GM20000 (cell line): ENCODE measurements at regions not wholly inside any gene's neighbourhood (a gene's known extent, or its start where the extent isn't known, plus 50 kb on each side); places are given as distances from the start of the nearest gene placed in this dataset.
"Not testable (repeated sequence)": the region's sequence is repeated elsewhere in the genome, so short reads cannot be mapped to it uniquely, and the experiment has no call there.

ENCODE experiments used
- DNase-seq: peaks from one replicate; pipeline ENCODE4 v3.0.0; 2012; ENCODE audit warnings: low spot score
- TF ChIP-seq, protein P1 (sequence below): IDR thresholded peaks from 2 replicates; pipeline ENCODE4 v1.5.1; 2012; ENCODE audit warnings: mild to moderate bottlenecking, control low read depth; ENCODE audit errors: extremely low read depth, missing control alignments

DNA sequence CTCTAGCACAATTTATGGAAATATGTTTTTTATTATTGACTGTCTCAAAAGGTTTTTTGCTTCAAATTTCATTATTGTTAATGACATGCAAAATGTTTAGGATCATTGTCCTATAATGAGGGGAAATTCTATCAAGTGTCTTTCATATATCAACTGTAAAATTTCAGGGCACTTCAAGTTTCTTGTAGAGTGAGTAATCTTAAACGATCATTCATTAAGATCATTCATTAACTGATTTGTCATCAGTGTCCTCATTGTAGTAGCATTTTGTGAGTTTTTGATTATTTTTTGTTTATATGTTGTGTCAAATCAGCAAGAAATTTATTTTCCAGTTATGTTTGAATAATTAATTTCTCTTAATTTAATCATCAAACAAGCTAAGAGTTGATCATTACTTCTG, 111.8 kb upstream of the PRDX6 start:
- TF ChIP-seq, protein P1, sequence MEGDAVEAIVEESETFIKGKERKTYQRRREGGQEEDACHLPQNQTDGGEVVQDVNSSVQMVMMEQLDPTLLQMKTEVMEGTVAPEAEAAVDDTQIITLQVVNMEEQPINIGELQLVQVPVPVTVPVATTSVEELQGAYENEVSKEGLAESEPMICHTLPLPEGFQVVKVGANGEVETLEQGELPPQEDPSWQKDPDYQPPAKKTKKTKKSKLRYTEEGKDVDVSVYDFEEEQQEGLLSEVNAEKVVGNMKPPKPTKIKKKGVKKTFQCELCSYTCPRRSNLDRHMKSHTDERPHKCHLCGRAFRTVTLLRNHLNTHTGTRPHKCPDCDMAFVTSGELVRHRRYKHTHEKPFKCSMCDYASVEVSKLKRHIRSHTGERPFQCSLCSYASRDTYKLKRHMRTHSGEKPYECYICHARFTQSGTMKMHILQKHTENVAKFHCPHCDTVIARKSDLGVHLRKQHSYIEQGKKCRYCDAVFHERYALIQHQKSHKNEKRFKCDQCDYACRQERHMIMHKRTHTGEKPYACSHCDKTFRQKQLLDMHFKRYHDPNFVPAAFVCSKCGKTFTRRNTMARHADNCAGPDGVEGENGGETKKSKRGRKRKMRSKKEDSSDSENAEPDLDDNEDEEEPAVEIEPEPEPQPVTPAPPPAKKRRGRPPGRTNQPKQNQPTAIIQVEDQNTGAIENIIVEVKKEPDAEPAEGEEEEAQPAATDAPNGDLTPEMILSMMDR, result no peak

DNA sequence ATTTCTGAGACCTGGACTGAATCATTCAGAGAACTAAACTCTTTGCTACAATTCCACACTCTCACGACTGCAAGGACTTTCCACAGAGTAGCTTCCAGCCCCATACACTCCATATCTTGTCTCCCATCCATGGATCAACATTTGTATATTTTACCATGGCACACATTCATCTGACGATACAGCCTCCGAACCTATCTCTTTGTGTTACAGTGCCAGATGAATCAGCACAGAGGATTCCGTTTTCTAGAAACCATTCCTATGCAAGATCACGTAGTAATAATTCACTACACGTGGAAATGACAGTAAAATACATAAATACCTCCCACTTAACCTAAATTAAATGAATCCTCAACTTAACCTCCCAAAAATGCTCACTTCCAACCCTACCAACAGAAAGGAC, 110.0 kb upstream of the PRDX6 start:
- DNase-seq, result no peak
- TF ChIP-seq, protein P1, result no peak

More for the DNA sequence above, 111.8 kb upstream of the PRDX6 start:
- DNase-seq, result no peak

DNA sequence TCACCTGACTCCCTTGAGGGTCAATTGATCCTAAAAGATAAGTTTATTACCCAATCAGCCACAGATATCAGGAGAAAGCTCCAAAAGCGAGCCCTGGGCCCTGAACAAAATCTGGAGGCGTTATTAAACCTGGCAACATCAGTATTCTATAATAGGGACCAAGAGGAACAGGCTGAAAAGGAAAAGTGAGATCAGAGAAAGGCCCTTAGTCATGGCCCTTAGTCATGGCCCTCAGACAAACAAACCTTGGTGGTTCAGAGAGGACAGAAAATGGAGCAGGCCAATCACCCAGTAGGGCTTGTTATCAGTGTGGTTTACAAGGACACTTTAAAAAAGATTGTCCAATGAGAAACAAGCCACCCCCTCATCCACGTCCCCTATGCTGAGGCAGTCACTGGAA, 106.5 kb upstream of the PRDX6 start:
- DNase-seq, result not testable (repeated sequence)

DNA sequence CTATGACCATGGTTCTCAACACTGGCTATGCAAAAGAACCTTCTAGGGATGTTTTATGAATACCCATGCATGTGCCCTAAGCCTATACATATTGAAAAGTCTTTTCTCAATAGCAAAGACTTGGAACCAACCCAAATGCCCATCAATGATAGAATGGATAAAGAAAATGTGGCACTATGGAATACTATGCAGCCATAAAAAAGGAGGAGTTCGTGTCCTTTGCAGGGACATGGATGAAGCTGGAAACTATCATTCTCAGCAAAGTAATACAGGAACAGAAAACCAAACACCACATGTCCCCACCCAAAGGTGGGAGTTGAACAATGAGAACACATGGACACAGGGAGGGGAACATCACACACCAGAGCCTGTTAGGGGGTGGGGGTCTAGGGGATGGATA, 101.1 kb upstream of the PRDX6 start:
- DNase-seq, result not testable (repeated sequence)

DNA sequence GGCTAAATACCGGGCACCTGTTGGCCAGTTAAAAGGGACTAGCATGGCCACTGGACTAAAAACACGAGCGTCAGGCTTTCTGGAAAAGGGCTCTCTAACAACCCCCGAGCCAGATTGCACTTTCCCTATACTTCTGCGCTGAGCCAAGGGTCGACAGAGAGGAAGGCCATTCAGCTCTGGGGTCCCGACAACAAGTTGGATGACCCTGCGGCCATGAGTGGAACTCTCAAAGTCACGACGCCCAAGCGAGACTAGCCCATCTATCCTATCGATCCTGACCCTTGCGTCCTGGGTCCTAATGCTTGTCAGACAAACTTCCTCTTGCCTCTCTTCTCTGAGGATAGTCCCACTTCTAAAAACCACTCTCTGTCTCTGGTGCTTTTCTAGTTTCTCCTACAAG, 99.9 kb upstream of the PRDX6 start:
- TF ChIP-seq, protein P1, result no peak
- no peak for DNase-seq

DNA sequence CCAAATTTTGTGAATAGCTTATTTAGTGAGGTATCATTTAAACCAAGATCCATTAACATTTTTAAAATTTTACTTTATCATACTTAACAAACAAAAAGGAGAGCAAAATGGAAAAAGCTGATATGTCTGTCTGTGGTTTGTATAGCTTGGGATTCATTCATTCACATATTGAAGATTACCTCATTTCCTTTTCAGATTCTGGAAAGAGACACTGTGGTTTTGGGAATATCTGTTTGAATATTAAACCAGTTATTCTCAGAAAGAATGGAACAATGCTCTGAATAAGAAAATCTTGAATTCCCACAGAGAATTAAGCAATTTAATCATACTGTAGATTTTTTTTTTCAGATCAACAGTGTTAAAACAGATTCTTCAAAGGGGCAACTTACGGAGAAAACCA, 93.8 kb upstream of the PRDX6 start:
- TF ChIP-seq, protein P1, result no peak
- DNase-seq, result no peak

DNA sequence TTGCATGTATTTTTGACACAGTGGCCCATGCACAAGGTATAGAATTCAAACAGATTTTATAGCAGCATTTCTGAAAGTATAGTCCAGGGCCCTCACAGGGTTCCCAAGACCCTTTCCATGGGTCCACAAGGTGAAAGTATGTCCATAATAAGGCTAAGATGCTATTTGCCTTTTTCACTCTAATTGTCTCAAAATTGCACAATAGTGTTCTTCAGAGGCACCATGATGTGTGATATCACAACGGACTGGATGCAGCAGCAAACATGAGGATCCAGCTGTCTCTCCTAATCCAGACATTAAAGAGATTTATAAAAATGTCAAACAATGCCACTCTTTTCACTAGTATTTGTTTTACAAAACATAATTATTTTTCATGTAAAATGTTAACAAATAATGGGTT, 88.8 kb upstream of the PRDX6 start:
- TF ChIP-seq, protein P1, result no peak
- DNase-seq, result no peak

DNA sequence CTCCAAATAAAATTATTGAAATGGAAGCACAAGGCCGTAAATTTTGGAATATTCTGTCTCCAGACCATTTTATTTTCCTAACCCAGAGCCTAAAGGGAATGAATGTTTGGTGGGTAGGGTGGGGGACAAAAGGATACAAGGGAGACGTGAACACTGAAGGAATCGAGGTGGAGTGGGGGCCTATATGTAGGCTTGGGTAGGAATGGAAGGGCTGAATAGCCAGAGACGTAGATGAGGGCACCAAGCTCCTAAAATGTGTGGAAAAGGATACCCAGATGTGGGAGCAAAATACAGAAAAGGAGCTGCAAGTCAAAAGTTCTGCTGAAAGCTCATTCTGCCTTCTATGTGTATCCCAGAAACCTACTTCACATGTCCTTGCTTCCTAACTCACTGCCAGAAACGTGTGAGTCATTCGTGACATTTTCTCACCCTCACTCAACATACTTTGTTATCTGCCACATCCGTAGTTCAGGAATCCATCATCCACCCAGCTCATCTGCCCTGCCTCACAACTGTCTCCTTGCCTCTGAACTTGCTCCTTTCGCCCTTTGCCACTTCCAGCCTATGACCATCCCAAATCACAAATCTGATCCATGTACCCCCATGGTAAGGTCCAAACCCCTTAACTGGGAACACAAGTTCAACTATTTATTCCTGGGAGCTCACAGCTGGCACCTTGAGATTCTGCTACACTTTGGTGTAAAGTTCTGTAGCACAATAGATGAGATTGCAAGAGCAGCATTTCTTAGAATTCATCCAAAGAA, 84.1 kb upstream of the PRDX6 start:
- TF ChIP-seq, protein P1, result no peak
- no peak for DNase-seq
